Mucosa of rectum (tissue), 2 donors: ENCODE measurements at regions not wholly inside any gene's neighbourhood (a gene's known extent, or its start where the extent isn't known, plus 50 kb on each side); places are given as distances from the start of the nearest gene placed in this dataset.
"Not testable (repeated sequence)": the region's sequence is repeated elsewhere in the genome, so short reads cannot be mapped to it uniquely, and the experiment has no call there.

Experiments
- H3K27ac ChIP-seq, 2 donors: one replicate each; pipeline ENCODE4 v1.7.0; 2013; ENCODE audit warnings: inconsistent platforms in 2 of 2, low read depth in 2 of 2, low read length in 2 of 2
- H3K27me3 ChIP-seq, 2 donors: one replicate each; pipeline ENCODE4 v1.7.0; 2013; ENCODE audit warnings: low read length in 2 of 2; ENCODE audit not compliant: control insufficient read depth in 2 of 2, insufficient read depth in 2 of 2
- H3K36me3 ChIP-seq, 2 donors: one replicate each; pipeline ENCODE4 v1.7.0; 2013; ENCODE audit warnings: low read length in 2 of 2; ENCODE audit not compliant: control insufficient read depth in 2 of 2, insufficient read depth in 2 of 2
- H3K4me1 ChIP-seq, 2 donors: one replicate each; pipeline ENCODE4 v1.7.0; 2013; ENCODE audit warnings: low read length in 2 of 2, mild to moderate bottlenecking in 1 of 2; ENCODE audit not compliant: control insufficient read depth in 2 of 2, insufficient read depth in 2 of 2
- H3K4me3 ChIP-seq, 2 donors: one replicate each; pipeline ENCODE4 v1.7.0; 2013; ENCODE audit warnings: low read length in 2 of 2
- H3K9ac ChIP-seq, 2 donors: one replicate each; pipeline ENCODE4 v1.7.0; 2013; ENCODE audit warnings: low read length in 2 of 2, low read depth in 1 of 2, mild to moderate bottlenecking in 1 of 2
- H3K9me3 ChIP-seq, 2 donors: one replicate each; pipeline ENCODE4 v1.7.0; 2013; ENCODE audit warnings: low read length in 2 of 2; ENCODE audit not compliant: control insufficient read depth in 2 of 2
- donor health status: healthy.
- donor health status: Normal muscosa, but diverticular disease.

DNA sequence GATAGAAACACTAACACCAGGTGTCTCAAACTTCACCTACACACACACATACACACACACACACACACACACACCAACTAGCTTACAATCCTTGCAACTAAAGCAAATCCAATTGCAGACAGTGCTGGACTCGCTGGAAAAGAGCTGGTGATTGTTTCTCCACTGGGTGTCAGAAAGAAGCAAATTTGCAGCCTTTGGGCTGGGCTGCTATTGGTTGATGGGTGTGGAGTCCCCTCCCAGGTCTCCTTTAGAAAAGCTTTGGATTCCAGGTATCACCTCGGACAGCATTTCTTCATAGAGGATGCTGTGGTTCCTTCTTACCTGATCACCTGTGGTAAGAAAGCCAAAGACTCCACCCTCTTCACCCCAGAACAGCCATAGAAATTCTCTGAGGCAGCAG is 307.5 kb downstream of the SPATA31A6 start:
- H3K4me3 ChIP-seq, H3K27me3 ChIP-seq, H3K9me3 ChIP-seq, H3K4me1 ChIP-seq, H3K9ac ChIP-seq, H3K36me3 ChIP-seq, H3K27ac ChIP-seq: not testable (repeated sequence)

DNA sequence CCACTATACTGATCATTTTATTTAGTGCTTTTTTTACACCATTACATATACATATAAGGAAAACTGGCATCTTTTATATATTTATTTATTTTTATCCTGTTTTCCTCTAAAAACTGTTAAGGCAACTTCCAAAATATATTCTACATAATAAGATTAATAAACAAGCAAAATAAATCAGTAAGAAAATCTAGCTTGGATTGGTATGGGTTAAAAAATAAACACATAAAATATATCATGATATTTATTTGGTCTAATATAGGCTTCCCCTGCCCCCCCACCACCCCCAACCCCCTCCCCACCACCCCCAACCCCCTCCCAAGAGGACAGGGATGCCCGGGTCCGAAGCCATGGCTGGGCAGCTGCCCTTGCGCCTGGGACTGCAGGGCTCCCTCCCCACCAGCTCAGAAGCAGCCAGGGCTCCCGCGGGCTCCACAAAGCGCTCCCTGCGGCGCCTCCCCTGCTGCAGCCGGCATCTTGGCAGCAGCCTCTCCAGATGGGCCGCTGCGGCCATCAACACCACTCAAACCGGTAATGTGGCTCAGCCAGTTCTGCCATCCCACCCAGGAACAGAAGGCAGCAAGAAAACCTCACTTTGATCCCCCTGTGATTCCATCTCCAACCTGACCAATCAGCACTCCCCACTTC is 319.3 kb downstream of the SPATA31A6 start:
- not testable (repeated sequence) for H3K4me3 ChIP-seq, H3K36me3 ChIP-seq, H3K9me3 ChIP-seq, H3K27me3 ChIP-seq, H3K9ac ChIP-seq, H3K27ac ChIP-seq, H3K4me1 ChIP-seq

- H3K9me3 ChIP-seq, H3K4me1 ChIP-seq, H3K27ac ChIP-seq, H3K27me3 ChIP-seq, H3K36me3 ChIP-seq, H3K4me3 ChIP-seq, H3K9ac ChIP-seq: not testable (repeated sequence)
Measured at GRCh38 chr9:42508111-42508510, 324.7 kb downstream of the SPATA31A6 start.

DNA sequence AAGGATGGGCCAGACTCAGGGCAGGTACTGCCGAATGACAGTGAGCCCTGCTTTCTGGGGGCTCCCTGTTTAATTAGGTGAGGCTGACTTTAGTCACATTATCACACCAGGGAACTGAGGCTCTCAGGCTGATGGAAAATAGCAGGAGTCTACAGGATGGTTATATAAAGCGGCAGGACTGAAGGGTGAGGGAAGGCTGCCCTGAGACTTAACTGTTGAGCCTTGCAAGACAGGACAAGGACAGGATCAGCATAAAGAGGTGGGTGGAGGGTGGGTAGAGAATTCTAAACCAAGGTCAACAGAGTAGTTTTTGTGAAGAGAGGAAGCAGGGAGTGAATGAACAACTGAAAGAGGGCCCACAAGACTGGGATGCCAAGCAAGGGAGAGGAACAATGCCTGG is 330.1 kb downstream of the SPATA31A6 start:
- not testable (repeated sequence) for H3K9ac ChIP-seq, H3K36me3 ChIP-seq, H3K27ac ChIP-seq, H3K27me3 ChIP-seq, H3K4me1 ChIP-seq, H3K4me3 ChIP-seq, H3K9me3 ChIP-seq

DNA sequence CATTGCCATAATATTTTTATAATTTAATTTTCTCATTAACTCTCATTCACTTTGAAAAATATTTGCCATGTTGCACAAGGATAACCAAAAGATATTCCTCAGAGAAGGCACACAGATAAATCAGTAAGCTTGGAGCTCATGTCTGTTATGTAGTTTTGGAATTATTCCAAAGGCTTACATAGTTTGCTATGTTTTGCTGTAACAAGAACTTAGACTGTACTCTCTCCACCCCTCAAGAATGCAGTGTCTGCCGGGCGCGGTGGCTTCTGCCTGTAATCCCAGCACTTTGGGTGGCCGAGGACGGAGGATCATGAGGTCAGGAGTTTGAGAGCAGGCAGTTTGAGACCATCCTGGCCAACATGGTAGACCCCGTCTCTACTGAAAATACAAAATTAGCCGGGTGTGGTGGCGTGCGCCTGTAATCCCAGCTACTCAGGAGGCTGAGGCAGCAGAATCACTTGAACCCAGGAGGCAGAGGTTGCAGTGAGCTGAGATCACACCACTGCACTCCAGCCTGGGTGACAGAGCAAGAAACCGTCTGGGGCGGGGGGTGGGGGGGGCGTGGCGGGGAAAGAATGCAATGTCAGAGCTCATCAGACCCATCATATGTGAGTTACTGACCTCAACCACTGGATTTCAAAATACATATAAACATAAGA is 351.0 kb downstream of the SPATA31A6 start:
- H3K27me3 ChIP-seq, H3K4me3 ChIP-seq, H3K27ac ChIP-seq, H3K4me1 ChIP-seq, H3K9me3 ChIP-seq, H3K36me3 ChIP-seq, H3K9ac ChIP-seq: not testable (repeated sequence)

DNA sequence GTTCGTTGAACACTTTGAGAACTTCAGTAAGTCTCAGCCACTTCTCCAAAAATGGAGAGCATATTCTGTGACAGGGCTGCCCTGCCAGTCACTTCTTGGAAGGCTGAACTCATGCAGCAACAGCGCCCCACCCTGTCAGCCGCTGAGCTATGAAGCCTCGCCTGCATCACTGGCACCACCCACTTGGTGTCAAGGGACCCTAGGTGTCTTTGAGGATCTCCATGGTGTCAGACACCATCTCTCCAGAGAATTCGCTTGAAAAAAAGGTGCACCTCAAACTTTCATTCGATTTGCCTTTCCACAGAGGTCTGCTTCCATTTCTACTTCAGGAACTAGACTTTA is 351.5 kb downstream of the SPATA31A6 start:
- H3K4me3 ChIP-seq, H3K9me3 ChIP-seq, H3K4me1 ChIP-seq, H3K27me3 ChIP-seq, H3K36me3 ChIP-seq, H3K27ac ChIP-seq, H3K9ac ChIP-seq: not testable (repeated sequence)

DNA sequence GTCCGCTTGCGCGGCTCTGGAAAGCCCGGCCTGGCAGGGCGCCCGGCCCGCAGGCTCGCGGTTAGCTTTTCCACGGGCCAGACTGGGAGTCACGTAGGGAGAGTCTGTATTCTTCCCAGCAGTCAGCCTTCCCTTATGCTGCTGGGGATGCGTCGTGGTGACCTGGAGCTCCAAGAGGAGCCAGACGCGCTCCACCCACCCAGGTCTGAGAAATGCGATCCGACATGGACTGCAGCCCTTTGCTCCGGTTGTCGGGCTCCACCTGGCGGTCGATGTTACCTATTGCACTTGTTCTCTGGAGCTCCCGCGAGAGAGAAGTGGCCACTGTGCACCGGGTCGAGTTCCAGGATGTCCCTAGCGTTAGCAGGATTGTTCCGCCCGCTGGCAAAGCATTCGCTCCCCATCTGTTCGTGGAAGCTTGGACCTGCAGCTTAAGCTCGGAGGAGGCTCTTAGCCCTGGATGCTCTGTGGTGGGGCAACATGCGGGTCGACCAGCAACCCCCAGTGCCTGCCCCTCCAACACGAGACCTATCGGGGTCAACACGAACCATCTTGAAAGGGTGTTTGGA is 367.4 kb downstream of the SPATA31A6 start:
- not testable (repeated sequence) for H3K4me3 ChIP-seq, H3K9ac ChIP-seq, H3K4me1 ChIP-seq, H3K27me3 ChIP-seq, H3K27ac ChIP-seq, H3K36me3 ChIP-seq, H3K9me3 ChIP-seq

GRCh38 chr9:42568530-42568929 is 385.1 kb downstream of the SPATA31A6 start:
- not testable (repeated sequence) for H3K36me3 ChIP-seq, H3K9ac ChIP-seq, H3K27ac ChIP-seq, H3K9me3 ChIP-seq, H3K4me1 ChIP-seq, H3K27me3 ChIP-seq
- H3K4me3 ChIP-seq, result peak overlapping the region in 1 of 2 donors; percentile 35

GRCh38 chr9:42568942-42569556 is 385.6 kb downstream of the SPATA31A6 start:
- not testable (repeated sequence) for H3K4me3 ChIP-seq, H3K9me3 ChIP-seq, H3K9ac ChIP-seq, H3K27ac ChIP-seq, H3K4me1 ChIP-seq, H3K27me3 ChIP-seq, H3K36me3 ChIP-seq

DNA sequence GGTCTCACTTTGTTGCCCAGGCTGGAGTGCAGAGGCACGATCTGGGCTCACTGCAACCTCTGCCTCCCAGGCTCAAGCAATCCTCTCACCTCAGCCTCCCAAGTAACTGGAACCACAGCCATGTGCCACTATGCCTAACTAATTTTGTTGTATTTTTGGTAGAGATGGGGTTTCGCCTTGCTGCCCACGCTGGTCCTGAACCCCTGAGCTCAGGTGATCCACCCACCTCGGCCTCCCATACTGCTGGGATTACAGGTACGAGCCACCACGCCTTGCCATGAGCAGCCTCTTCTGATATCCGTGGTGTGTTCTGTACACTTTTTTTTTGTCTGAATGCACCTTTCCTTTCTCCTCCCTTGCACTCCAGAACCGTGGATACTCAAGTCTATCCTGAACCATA is 394.4 kb downstream of the SPATA31A6 start:
- H3K4me3 ChIP-seq, H3K27ac ChIP-seq, H3K9ac ChIP-seq, H3K9me3 ChIP-seq, H3K4me1 ChIP-seq, H3K36me3 ChIP-seq, H3K27me3 ChIP-seq: not testable (repeated sequence)
